Hepatic stellate cell (primary cell): ENCODE measurements at regions not wholly inside any gene's neighbourhood (a gene's known extent, or its start where the extent isn't known, plus 50 kb on each side); places are given as distances from the start of the nearest gene placed in this dataset.
"Not testable (repeated sequence)": the region's sequence is repeated elsewhere in the genome, so short reads cannot be mapped to it uniquely, and the experiment has no call there.

Experiments
- DNase-seq: peaks from one replicate; pipeline ENCODE4 v3.0.0; 2011; ENCODE audit warnings: low spot score

- DNase-seq: no peak
Observed at GRCh38 chr2:16188261-16188890, 248.0 kb downstream of the MYCN start.

DNA sequence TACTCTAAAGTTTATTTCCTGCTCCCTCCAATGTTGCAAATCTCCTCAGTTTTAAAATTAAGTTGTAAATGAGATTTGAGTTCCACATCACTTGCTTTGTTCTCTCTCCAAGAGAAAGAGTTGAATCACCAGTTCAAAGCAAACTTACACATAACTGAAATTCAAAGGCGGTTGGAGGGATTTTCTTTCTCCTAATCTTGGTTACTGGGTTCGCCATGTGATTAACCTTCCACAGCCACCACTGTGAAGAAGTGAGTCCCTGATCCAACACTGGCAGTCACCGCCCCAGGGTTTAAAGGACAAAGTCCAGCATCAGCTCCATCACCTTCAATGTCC is 247.1 kb downstream of the MYCN start:
- DNase-seq: no peak

DNA sequence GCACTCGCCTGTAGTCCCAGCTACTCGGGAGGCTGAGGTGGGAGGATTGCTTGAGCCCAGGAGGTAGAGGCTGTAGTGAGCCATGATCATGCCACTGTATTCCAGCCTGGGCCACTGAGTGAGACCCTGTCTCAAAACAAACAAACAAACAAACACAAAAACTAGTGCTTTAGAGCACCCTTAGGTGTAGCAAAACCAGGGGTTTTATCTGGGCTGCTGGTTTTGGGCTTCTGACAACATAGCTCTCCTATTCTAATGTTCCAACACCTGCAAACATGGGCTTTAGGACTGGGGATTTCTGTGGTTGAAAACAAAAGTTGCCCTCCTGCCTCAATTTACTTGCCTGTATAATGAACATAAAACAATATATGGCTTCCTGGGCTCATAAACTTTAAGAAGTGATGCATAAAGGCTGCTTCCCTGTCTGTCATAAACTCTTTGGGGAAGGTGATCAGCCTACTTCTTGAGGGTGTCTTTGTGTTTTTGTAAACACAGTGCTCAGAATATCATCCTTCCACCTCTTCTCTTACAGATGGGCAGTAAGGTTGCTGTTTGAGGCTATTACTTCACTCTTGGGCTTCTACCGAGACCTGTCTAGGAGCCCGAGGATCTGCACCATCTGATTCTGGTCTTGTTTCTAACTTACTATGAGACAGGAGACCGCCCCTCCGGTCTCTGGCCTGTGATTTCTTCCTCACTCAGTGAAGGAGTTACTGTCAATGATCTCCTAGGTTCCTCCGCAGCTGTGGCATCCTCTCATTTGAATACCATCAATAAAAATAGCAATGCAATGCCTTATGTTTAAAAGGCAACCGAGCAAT is 246.5 kb downstream of the MYCN start:
- no peak for DNase-seq

DNA sequence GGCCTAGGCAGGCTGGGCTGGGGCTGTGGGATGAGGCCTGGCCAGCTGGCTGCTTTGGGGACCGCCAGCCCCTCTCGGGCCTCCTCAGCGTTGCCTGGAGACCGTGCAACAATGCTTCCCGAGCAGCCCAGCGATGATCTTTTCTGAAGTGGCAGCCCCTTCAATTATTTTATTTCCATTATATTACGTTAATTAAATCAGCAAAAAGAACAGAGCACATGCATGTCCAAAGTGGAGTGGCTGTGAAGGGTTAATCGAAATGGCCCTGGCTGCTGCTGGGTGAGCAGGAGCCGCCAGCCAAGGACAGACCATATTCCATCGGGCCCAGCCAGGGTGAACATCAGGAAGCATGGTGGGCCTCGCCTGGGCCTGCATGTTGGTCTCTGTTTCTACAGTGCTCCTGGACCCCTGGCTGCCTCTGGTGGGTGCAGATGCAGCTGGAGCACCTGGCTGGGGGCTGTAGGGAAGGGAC is 245.5 kb downstream of the MYCN start:
- DNase-seq: no peak

DNA sequence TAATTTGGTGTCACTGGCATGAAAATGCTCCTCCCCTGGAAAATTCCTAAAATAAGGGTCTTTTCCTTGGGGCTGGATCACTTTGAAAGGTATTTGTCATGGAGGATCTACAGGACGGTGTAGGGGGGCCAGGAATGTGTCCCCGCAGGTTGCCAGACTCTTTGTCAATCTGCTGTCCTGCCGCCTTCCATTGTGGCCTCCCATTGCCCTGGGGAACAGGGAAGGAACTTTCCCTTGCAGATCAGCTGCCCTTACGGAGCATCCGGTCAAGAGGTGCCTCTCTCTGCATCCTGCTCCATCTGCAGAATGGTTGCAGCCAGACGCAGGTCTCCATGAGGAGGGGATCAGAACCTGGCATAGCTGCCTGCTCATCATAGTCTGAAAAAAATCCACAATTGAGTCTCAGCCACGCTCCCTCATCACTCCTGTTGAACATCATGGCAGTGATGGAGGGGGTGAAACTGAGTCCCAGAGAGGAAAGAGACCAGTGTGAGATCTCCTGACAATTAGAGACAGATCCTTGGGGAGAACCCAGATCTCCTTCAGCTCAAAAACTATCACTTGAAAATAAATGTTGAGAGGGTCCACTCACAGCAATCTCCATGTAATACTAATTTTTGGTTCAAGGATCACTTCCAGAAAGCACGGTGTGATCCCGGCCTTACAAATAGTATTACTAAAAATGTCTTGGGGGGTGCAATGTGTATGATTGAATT is 244.8 kb downstream of the MYCN start:
- no peak for DNase-seq

- DNase-seq: no peak
Observed at GRCh38 chr2:16184341-16184890, 244.1 kb downstream of the MYCN start.

- DNase-seq: no peak
Observed at GRCh38 chr2:16183345-16183744, 243.0 kb downstream of the MYCN start.

DNA sequence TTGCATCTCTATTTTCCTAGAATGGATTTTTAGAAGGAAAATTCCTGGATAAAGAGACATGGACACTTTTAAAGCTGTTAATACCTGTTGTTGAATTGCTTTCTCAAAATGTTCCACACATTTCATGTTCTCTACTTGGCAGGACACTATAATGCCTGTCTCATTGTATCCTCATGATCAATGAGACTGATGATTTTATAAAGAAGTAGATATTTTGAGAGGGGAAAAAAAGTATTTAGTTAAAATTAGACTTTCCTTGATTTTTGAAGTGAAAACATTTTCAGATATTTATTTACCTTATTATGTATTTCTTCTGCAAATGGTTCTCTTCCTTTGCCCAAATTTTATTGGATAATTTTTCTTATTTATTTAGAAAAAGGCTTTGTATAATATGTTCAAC is 242.5 kb downstream of the MYCN start:
- DNase-seq: no peak

DNA sequence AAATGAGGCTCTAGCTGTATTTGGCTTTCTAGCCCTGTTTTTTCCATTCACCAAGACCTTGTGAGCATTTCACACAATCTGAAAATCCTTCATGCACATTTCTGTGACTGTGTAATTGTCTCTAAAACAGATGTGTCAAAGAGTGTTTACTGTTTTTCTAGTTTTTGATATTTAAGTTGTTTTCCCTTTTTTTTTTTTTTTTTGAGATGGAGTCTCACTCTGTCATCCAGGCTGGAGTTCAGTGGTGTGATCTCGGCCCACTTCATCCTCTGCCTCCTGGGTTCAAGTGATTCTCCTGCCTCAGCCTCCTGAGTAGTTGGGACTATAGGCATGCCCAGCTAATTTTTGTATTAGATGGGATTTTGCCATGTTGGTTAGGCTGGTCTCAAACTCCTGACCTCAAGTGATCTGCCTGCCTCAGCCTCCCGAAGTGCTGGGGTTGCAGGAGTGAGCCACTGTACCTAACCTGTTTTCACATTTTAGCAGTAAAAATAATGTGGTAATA is 242.0 kb downstream of the MYCN start:
- DNase-seq: not testable (repeated sequence)

GRCh38 chr2:16181741-16182090 is 241.4 kb downstream of the MYCN start:
- DNase-seq: no peak

DNA sequence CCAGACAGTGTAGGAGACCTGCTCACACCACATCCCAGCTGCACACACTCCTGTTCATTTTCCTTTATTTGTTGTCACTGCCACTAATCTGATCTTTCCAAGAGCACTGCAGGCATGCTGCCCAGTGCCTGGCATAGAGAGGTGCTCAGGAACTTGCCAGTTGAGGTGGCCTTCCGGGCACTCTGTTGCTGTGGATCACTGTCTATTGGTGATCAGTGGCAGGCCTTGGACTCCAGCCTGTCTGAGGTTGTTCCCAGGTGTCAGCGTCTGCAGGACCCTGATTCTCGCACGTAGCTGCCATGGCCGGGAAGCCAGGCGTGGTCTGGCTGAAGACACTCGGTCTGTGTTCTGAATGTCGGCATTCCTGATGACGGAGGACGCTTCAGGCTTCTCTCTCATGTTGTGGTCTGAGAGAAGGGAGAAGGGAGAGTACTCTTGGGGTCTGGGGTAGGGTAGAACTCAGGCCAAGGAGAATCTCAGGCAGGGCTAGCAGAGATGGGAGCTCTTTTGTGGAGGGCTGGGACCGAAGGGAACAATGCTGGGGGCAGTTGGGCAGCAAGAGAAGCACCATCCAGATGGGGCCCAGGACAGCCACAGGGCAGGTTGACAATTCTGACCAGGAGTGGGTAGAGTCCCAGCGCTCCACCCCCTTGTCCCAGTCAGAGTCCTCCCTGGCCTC is 240.9 kb downstream of the MYCN start:
- DNase-seq: no peak

- DNase-seq: no peak
Observed at GRCh38 chr2:16180631-16181030, 240.3 kb downstream of the MYCN start.

DNA sequence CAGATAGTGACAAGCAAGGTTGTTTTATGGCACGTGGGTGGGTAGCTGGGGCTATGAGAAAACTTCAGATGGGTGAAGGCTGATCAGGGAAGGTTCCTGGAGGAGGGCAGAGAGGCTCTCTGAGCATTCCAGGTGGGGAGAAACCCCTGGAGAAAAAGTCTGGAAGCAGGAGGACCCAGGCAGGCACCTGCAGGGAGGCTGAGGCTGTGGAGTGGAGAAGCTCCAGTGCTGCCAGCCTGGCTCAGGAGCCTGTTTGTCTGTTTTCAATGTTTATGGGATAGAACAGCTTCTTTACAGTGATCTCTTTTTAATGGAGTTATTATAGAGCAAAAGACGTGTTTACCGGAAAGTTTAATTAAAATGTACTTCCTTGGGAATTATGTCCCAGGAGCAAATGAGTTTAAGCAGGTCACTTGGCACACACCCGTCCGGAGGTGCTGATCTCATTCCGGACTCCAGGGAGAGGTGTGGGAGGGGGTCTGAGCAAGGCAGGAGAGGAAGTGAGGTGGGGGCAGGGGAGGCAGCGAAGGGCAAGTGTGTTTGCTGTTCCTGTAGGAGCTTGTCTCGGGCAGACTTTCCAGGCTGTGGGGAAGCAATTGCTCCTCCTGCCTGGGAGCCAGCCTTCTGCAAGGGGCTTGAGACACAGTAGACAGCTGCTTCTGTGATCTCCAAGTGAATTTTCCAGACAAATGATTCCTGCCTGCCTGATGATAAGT is 239.5 kb downstream of the MYCN start:
- no peak for DNase-seq

DNA sequence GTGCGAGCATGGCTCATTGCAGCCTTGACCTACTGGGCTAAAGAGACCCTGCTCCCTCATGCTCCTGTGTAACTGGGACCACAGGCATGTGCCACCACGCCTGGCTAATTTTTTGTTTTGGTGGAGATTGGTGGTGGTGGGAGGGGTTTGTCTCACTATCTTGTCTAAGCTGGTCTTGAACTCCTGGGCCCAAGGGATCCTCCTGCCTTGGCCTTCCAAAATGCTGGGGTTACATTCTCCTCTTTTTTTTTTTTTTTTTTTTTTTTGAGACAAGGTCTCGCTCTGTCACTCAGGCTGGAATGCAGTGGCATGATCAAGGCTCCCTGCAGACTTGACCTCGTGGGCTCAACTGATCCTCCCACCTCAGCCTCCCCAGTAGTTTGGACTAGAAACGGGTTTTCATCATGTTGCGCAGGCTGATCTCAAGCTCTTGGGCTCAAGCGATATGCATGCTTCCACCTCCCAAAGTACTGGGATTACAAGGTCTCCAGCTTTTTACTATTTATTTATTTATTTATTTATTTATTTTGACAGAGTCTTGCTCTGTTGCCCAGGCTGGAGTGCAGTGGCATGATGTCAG is 238.3 kb downstream of the MYCN start:
- DNase-seq: no peak

DNA sequence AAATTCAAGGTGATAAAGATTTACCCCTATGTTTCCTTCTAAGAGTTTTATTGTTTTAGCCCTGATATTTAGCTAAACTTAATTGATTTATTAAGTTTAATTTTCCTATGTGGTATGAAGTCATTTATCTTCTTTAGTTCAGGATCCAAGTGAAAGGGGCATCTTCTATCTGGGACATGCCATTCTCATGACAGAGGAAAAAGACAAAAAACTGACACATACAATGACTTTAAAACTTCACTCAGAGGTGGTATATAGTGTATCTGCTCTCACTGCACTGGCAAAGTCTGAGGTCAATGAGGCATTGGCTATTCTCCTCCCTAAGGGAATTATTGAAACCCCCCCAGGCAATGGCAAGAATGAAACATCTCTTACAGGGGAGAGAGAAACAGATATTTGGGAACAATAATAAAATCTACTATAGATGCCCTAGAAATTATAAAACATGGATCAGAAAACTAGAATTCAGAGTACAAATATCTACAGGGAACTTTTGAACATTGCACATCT is 237.4 kb downstream of the MYCN start:
- DNase-seq: no peak

GRCh38 chr2:16176971-16177480 is 236.7 kb downstream of the MYCN start:
- DNase-seq: no peak

GRCh38 chr2:16175247-16175825 is 235.0 kb downstream of the MYCN start:
- DNase-seq: no peak

DNA sequence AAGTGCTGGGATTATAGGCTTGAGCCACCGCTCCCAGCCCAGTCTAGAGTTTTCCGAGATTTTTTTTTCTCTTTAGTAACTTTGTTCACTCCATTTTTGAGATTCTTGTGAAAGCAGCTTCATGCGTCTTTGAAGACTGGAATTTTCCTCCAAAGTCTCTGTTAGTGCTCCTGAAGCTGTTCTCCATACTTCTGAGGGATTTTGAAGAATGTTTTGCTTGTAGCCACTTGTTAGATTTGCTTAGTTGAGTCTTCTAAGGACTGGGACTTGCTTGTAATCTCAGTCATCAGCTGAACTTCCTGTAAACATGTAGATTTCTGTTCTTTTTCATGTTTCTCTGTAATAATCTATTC is 234.3 kb downstream of the MYCN start:
- no peak for DNase-seq

GRCh38 chr2:16173893-16174692 is 233.7 kb downstream of the MYCN start:
- no peak for DNase-seq
